Left ventricle myocardium superior (tissue), 1 donor: ENCODE measurements at regions not wholly inside any gene's neighbourhood (a gene's known extent, or its start where the extent isn't known, plus 50 kb on each side); places are given as distances from the start of the nearest gene placed in this dataset.
"Not testable (repeated sequence)": the region's sequence is repeated elsewhere in the genome, so short reads cannot be mapped to it uniquely, and the experiment has no call there.

Source experiments
- ATAC-seq: fragments of 200-7000 bp; cut with Tn5 transposase; one replicate; pipeline ENCODE4 v1.9.1; 2020; ENCODE audit warnings: mild to moderate bottlenecking, moderate library complexity
- DNase-seq: peaks from one replicate; pipeline ENCODE4 v3.0.0-alpha.2; 2020
- intact Hi-C: fragments of 100-400 bp; cut with micrococcal nuclease; formaldehyde crosslinking; loops from one replicate; pipeline ENCODE4 v1.11.0; 2022
- donor health status: DM: no; HTN: yes; CAD: no; lungs with severe emphysema.

GRCh38 chr5:158050421-158050820 lies 191.5 kb upstream of the CLINT1 start:
- ATAC-seq (no peak), DNase-seq (no peak)
- intact Hi-C loops, result no loop called here

GRCh38 chr5:158049459-158049858 lies 190.5 kb upstream of the CLINT1 start:
- no peak for DNase-seq
- no peak for ATAC-seq
- intact Hi-C loops, result no loop called here

GRCh38 chr5:158045696-158046095 lies 186.8 kb upstream of the CLINT1 start:
- no peak for ATAC-seq
- intact Hi-C loops, result no loop called here
- DNase-seq, result no peak

GRCh38 chr5:158039911-158040347 lies 181.0 kb upstream of the CLINT1 start:
- DNase-seq, result no peak
- ATAC-seq, result no peak
- intact Hi-C loops, result no loop called here

- DNase-seq (no peak), ATAC-seq (no peak)
- intact Hi-C loops, result no loop called here
Observed at GRCh38 chr5:158039441-158039840, 180.5 kb upstream of the CLINT1 start.

GRCh38 chr5:158036983-158037595 lies 178.1 kb upstream of the CLINT1 start:
- ATAC-seq, DNase-seq, intact Hi-C loops: not testable (repeated sequence)

GRCh38 chr5:158034586-158034985 lies 175.6 kb upstream of the CLINT1 start:
- DNase-seq, ATAC-seq, intact Hi-C loops: not testable (repeated sequence)

GRCh38 chr5:158033724-158034123 lies 174.8 kb upstream of the CLINT1 start:
- no peak for ATAC-seq
- DNase-seq, result no peak
- intact Hi-C loops, result no loop called here

- intact Hi-C loops, result no loop called here
- DNase-seq (no peak), ATAC-seq (no peak)
Observed at GRCh38 chr5:158033076-158033475, 174.1 kb upstream of the CLINT1 start.

GRCh38 chr5:158032246-158032645 lies 173.3 kb upstream of the CLINT1 start:
- intact Hi-C loops, result no loop called here
- DNase-seq, result no peak
- no peak for ATAC-seq

GRCh38 chr5:158027806-158028775 lies 169.1 kb upstream of the CLINT1 start:
- no peak for DNase-seq
- intact Hi-C loops, result no loop called here

GRCh38 chr5:158026304-158027031 lies 167.5 kb upstream of the CLINT1 start:
- no peak for ATAC-seq
- intact Hi-C loops, result no loop called here
- DNase-seq, result no peak

More at GRCh38 chr5:158027806-158028775, 169.1 kb upstream of the CLINT1 start:
- ATAC-seq, result no peak

- DNase-seq, result no peak
- no peak for ATAC-seq
- intact Hi-C loops, result no loop called here
Observed at GRCh38 chr5:158023266-158023665, 164.3 kb upstream of the CLINT1 start.

GRCh38 chr5:158022837-158023236 lies 163.9 kb upstream of the CLINT1 start:
- DNase-seq (no peak), ATAC-seq (no peak)
- intact Hi-C loops, result no loop called here

- ATAC-seq, result no peak
- intact Hi-C loops, result no loop called here
- DNase-seq, result no peak
Observed at GRCh38 chr5:158022393-158022792, 163.4 kb upstream of the CLINT1 start.

- intact Hi-C loops, result no loop called here
- ATAC-seq (no peak), DNase-seq (no peak)
Observed at GRCh38 chr5:158020555-158021418, 161.8 kb upstream of the CLINT1 start.

- intact Hi-C loops, result no loop called here
- no peak for DNase-seq
- ATAC-seq, result no peak
Observed at GRCh38 chr5:158017469-158017868, 158.5 kb upstream of the CLINT1 start.

- intact Hi-C loops, result no loop called here
- no peak for DNase-seq
- no peak for ATAC-seq
Observed at GRCh38 chr5:158014372-158014771, 155.4 kb upstream of the CLINT1 start.

GRCh38 chr5:158013939-158014338 lies 155.0 kb upstream of the CLINT1 start:
- DNase-seq (peak; percentile 33), ATAC-seq (peak; percentile 67)
- intact Hi-C loops, result no loop called here
